Fibroblast of pulmonary artery (primary cell): ENCODE measurements at regions not wholly inside any gene's neighbourhood (a gene's known extent, or its start where the extent isn't known, plus 50 kb on each side); places are given as distances from the start of the nearest gene placed in this dataset.

ENCODE experiments used
- DNase-seq: peaks from one replicate; pipeline ENCODE4 v3.0.0-alpha.2; 2010; ENCODE audit warnings: low read depth
- H3K4me3 ChIP-seq: replicated peaks from 2 replicates; pipeline ENCODE4 v1.5.1; 2011; ENCODE audit warnings: low read depth, mild to moderate bottlenecking, control low read depth, low read length, moderate library complexity
- CTCF ChIP-seq: IDR thresholded peaks from 2 replicates; pipeline ENCODE4 v1.5.1; 2011; ENCODE audit warnings: mild to moderate bottlenecking, control low read depth, low read length, inconsistent platforms; ENCODE audit errors: missing control alignments

DNA sequence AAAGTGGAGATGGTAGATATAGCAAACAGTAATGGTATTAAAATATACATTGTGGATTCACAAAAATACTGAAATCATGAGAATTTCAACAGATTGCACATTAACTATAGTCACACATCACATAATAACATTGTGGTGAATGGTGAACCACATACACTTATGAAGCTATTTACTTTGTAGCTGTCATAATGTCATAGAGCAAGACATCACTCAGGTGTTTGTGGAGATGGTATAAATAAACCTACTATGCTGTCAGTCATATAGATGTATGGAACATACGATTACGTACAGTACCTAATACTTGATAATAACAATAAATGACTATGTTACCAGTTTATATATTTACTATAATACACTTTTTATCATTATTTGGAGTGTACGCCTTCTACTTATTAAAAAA is 1416.0 kb upstream of the ALCAM start:
- TF ChIP-seq CTCF: no peak
- no peak overlapping the region for H3K4me3 ChIP-seq
- DNase-seq: no peak

DNA sequence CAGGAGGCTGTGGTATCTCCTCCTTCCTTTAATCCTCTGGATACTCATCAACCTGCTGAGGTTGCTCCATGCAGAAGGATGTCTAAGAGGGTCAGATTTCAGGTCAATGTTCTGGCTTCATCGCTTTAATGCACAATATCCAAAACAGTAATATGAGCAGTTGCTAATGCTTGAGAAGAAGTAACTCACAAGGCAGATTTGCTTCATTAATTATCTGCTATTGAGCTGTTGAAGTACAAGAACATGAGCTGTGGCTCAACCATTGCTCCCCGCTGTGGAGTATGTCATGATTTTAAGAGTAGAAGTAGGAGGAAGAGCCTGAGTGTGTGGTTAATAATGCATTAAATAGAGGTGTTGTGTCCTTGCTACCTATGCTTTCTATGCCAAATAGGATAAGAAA is 1412.9 kb upstream of the ALCAM start:
- TF ChIP-seq CTCF: no peak
- no peak for DNase-seq
- H3K4me3 ChIP-seq: no peak overlapping the region

GRCh38 chr3:103960819-103961218 is 1405.9 kb upstream of the ALCAM start:
- no peak for TF ChIP-seq CTCF
- H3K4me3 ChIP-seq: no peak overlapping the region
- no peak for DNase-seq

DNA sequence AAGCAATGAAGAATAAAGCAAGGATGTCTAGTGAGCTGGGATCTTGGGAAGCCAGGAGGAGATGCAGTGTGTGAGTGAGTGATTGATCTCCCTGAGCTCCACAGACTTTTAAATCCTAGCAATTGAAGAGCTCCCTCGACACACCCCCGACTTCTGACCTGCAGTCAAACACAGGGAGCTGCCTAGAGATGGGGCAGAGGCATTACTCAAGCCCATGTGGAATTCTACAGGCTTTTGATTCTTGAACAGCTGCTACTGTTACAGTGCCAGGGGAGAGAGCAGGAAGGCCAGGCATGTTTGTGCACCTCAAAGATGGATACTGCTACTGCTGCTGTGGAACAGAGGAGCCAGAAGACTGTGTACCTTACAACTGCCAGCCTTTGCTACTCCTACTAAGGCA is 1403.1 kb upstream of the ALCAM start:
- no peak for DNase-seq
- H3K4me3 ChIP-seq: no peak overlapping the region
- no peak for TF ChIP-seq CTCF

- TF ChIP-seq CTCF: no peak
- no peak for DNase-seq
- H3K4me3 ChIP-seq: no peak overlapping the region
Measured at GRCh38 chr3:103965764-103966163, 1400.9 kb upstream of the ALCAM start.

GRCh38 chr3:103966749-103967148 is 1400.0 kb upstream of the ALCAM start:
- no peak for TF ChIP-seq CTCF

GRCh38 chr3:103968131-103968530 is 1398.6 kb upstream of the ALCAM start:
- no peak for DNase-seq
- TF ChIP-seq CTCF: no peak
- H3K4me3 ChIP-seq: no peak overlapping the region

More at GRCh38 chr3:103966749-103967148, 1400.0 kb upstream of the ALCAM start:
- no peak for DNase-seq
- H3K4me3 ChIP-seq: no peak overlapping the region
